ENCODE measurements at regions not wholly inside any gene's neighbourhood (a gene's known extent, or its start where the extent isn't known, plus 50 kb on each side); places are given as distances from the start of the nearest gene placed in this dataset.

- no peaks in the 10 kb centered on the region for H3K9me3 ChIP-seq (ENCODE audit: low read length)
- no peaks in the 10 kb centered on the region for H4K20me1 ChIP-seq (ENCODE audit: insufficient read depth, low read length)
- H3K9me2 ChIP-seq (ENCODE audit: low read depth, low read length): no peaks in the 10 kb centered on the region
- H3K4me3 ChIP-seq (ENCODE audit: low read depth, low read length, poor library complexity, severe bottlenecking): no peak overlapping the region
- TF ChIP-seq EZH2 (IDR thresholded peaks at IDR 0.05; ENCODE audit: borderline replicate concordance, low read length) (no peak), CTCF (IDR thresholded peaks at IDR 0.05; ENCODE audit: low read length) (no peak)
- no peaks in the 10 kb centered on the region for H3K4me1 ChIP-seq (ENCODE audit: insufficient read depth, low read length, severe bottlenecking)
- no peak overlapping the region for H3K9ac ChIP-seq (ENCODE audit: low read length)
- no peak overlapping the region for H3K4me2 ChIP-seq (ENCODE audit: low read length)
- no peaks in the 10 kb centered on the region for H3K36me3 ChIP-seq (ENCODE audit: insufficient read depth, low read length)
- no peak overlapping the region for H3K27ac ChIP-seq (ENCODE audit: low read depth, low read length, poor library complexity, severe bottlenecking)
- H2AFZ ChIP-seq (ENCODE audit: low read length): no peak overlapping the region
- no peaks in the 10 kb centered on the region for H3F3A ChIP-seq (ENCODE audit: insufficient read depth, low read length)
- H3K79me2 ChIP-seq (ENCODE audit: insufficient read depth, low read length): no peaks in the 10 kb centered on the region
- H3K27me3 ChIP-seq (ENCODE audit: insufficient read depth, low read length): no peaks in the 10 kb centered on the region
Measured at GRCh38 chr5:105238561-105238960, 1676.0 kb upstream of the NUDT12 start.

- no peak overlapping the region for H3K27ac ChIP-seq (ENCODE audit: low read depth, low read length, poor library complexity, severe bottlenecking)
- H3F3A ChIP-seq (ENCODE audit: insufficient read depth, low read length): no peaks in the 10 kb centered on the region
- H3K9me3 ChIP-seq (ENCODE audit: low read length): no peaks in the 10 kb centered on the region
- H3K4me3 ChIP-seq (ENCODE audit: low read depth, low read length, poor library complexity, severe bottlenecking): no peak overlapping the region
- no peaks in the 10 kb centered on the region for H3K4me1 ChIP-seq (ENCODE audit: insufficient read depth, low read length, severe bottlenecking)
- H4K20me1 ChIP-seq (ENCODE audit: insufficient read depth, low read length): no peaks in the 10 kb centered on the region
- TF ChIP-seq EZH2 (IDR thresholded peaks at IDR 0.05; ENCODE audit: borderline replicate concordance, low read length) (no peak), CTCF (IDR thresholded peaks at IDR 0.05; ENCODE audit: low read length) (no peak)
- no peak overlapping the region for H3K9ac ChIP-seq (ENCODE audit: low read length)
- no peaks in the 10 kb centered on the region for H3K36me3 ChIP-seq (ENCODE audit: insufficient read depth, low read length)
- H3K9me2 ChIP-seq (ENCODE audit: low read depth, low read length): no peaks in the 10 kb centered on the region
- no peaks in the 10 kb centered on the region for H3K27me3 ChIP-seq (ENCODE audit: insufficient read depth, low read length)
- no peak overlapping the region for H3K4me2 ChIP-seq (ENCODE audit: low read length)
- H2AFZ ChIP-seq (ENCODE audit: low read length): no peak overlapping the region
- H3K79me2 ChIP-seq (ENCODE audit: insufficient read depth, low read length): no peaks in the 10 kb centered on the region
Measured at GRCh38 chr5:105230516-105231157, 1668.0 kb upstream of the NUDT12 start.

GRCh38 chr5:105218018-105218417 lies 1655.4 kb upstream of the NUDT12 start:
- H3F3A ChIP-seq (ENCODE audit: insufficient read depth, low read length): no peaks in the 10 kb centered on the region
- no peak overlapping the region for H3K27ac ChIP-seq (ENCODE audit: low read depth, low read length, poor library complexity, severe bottlenecking)
- H3K4me1 ChIP-seq (ENCODE audit: insufficient read depth, low read length, severe bottlenecking): no peaks in the 10 kb centered on the region
- H3K9me2 ChIP-seq (ENCODE audit: low read depth, low read length): no peaks in the 10 kb centered on the region
- no peak overlapping the region for H3K4me3 ChIP-seq (ENCODE audit: low read depth, low read length, poor library complexity, severe bottlenecking)
- no peaks in the 10 kb centered on the region for H3K36me3 ChIP-seq (ENCODE audit: insufficient read depth, low read length)
- H2AFZ ChIP-seq (ENCODE audit: low read length): no peak overlapping the region
- H4K20me1 ChIP-seq (ENCODE audit: insufficient read depth, low read length): no peaks in the 10 kb centered on the region
- H3K4me2 ChIP-seq (ENCODE audit: low read length): no peak overlapping the region
- TF ChIP-seq EZH2 (IDR thresholded peaks at IDR 0.05; ENCODE audit: borderline replicate concordance, low read length): no peak
- TF ChIP-seq CTCF (IDR thresholded peaks at IDR 0.05; ENCODE audit: low read length): no peak
- H3K79me2 ChIP-seq (ENCODE audit: insufficient read depth, low read length): no peaks in the 10 kb centered on the region
- no peaks in the 10 kb centered on the region for H3K27me3 ChIP-seq (ENCODE audit: insufficient read depth, low read length)
- no peaks in the 10 kb centered on the region for H3K9me3 ChIP-seq (ENCODE audit: low read length)
- no peak overlapping the region for H3K9ac ChIP-seq (ENCODE audit: low read length)
